ENCODE measurements at regions not wholly inside any gene's neighbourhood (a gene's known extent, or its start where the extent isn't known, plus 50 kb on each side); places are given as distances from the start of the nearest gene placed in this dataset.
A peak's percentile ranks its signal among the peaks of the same experiment; 100 is the strongest.

DNA sequence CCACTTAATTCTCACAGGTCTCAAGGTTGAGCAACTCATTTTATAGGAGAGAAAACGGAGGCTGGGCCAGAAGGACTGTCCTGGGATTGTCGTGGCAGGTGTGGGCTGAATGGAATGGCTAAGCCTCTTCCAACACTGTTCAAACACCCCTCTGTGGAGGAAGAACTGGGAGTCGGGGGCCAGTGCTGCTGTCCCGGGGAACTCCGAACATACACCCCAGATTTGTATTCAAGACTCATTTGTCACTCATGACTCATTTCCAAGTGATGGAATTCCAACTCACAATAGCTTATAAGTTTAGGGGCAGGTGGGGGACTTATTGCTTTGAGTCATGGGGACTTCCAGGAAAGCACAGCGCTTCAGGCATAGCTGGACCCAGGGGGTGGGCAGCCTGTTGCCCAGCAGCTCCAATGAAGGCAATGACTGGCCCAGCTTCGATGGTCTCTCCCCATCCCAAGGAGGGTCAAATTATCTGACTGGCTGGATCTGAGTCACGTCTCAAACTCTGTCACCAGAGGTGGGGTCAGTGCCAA lies 72.5 kb downstream of the TM2D3 start (continued):
- TF ChIP-seq ZNF462 (CRISPR knock-in tag; IDR thresholded peaks at IDR 0.05) (no peak), EZH2 (IDR thresholded peaks at IDR 0.05; ENCODE audit: low read depth, unreplicated experiment) (no peak), JUNB (IDR thresholded peaks at IDR 0.05; ENCODE audit: unreplicated experiment) (no peak), ZNF331 (CRISPR knock-in tag; IDR thresholded peaks at IDR 0.05; ENCODE audit: low read depth) (no peak), STAT1 (IDR thresholded peaks at IDR 0.05; ENCODE audit: unreplicated experiment) (no peak)

DNA sequence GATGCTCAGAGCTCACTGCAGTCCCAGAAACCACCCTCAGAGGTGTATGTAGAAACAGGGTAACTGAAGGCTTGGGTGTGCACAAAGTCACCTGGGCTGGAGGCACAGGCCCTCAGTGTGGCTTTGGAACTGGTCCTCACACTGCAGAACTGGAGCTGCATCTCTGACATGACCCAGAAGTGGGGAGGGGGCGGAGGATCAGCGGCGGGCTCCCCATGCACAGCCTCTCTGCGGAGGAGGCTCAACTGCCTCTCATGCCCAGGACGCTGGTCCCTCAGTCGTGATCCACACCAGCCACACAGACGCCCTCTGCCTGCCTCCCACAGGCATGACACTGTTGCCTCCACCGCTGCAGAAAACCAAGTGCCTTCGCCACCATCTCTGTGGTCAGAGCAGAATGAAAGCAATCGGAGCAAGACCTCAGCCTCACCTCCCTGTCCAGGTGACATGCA lies 73.7 kb downstream of the TM2D3 start:
- Mint-ChIP-seq H3K27ac (no peak overlapping the region), H3K36me3 (ENCODE audit: low read depth) (peaks cover 6% of the 10 kb centered on the region; the same call in 1 of the 3 replicates), H3K9me3 (peaks cover 15% of the 10 kb centered on the region), H3K4me1 (no peaks in the 10 kb centered on the region), H3K27me3 (ENCODE audit: insufficient read depth, low read depth, poor library complexity) (peaks cover 8% of the 10 kb centered on the region), H3K4me3 (no peak overlapping the region)
- TF ChIP-seq EZH2phosphoT487 (IDR thresholded peaks at IDR 0.05; ENCODE audit: unreplicated experiment) (no peak), CTCF (conservative IDR thresholded peaks at IDR 0.05; ENCODE audit: low read depth in 2 of 2) (peak; percentile 47 to 79)
- no peak overlapping the region for H3K4me3 ChIP-seq
- no peaks in the 10 kb centered on the region for H3K27me3 ChIP-seq (ENCODE audit: insufficient read depth)
- 0 out of 2 replicates have a peak, but pooled peaks cover 4% of the 10 kb centered on the region for H3K9me2 ChIP-seq (ENCODE audit: insufficient read depth)
- no peak overlapping the region for H2AFZ ChIP-seq
- no peaks in the 10 kb centered on the region for H4K20me1 ChIP-seq (replicated peaks; ENCODE audit: insufficient read depth)
- H3K27ac ChIP-seq (ENCODE audit: low read depth) = no peak overlapping the region
- no peaks in the 10 kb centered on the region for H3K79me2 ChIP-seq (replicated peaks; ENCODE audit: insufficient read depth)
- H3K4me1 ChIP-seq (ENCODE audit: insufficient read depth) = no peaks in the 10 kb centered on the region
- H3K4me2 ChIP-seq = no peak overlapping the region
- DNase-seq (ENCODE audit: low spot score) = peak; percentile 65
- peak; percentile 94 for ATAC-seq
- no peaks in the 10 kb centered on the region for H3F3A ChIP-seq (replicated peaks; ENCODE audit: low read depth)
- H3K36me3 ChIP-seq (ENCODE audit: insufficient read depth) = no peaks in the 10 kb centered on the region

Measured in GM23338 (cell line).